Tibial nerve (tissue), 4 donors: ENCODE measurements at regions not wholly inside any gene's neighbourhood (a gene's known extent, or its start where the extent isn't known, plus 50 kb on each side); places are given as distances from the start of the nearest gene placed in this dataset.
A peak's percentile ranks its signal among the peaks of the same experiment; 100 is the strongest.

Experiments
- DNase-seq, 2 donors: peaks; one replicate each; pipeline ENCODE4 v3.0.0-alpha.2; 2019; ENCODE audit warnings: low spot score in 2 of 2
- H3K27ac ChIP-seq, 4 donors: fragments of 200-600 bp; sonication (generic) in 3 of 4; one replicate each; pipeline ENCODE4 v1.5.1; 2017 to 2019; ENCODE audit warnings: mild to moderate bottlenecking in 1 of 4
- H3K27me3 ChIP-seq, 2 donors: fragments of 200-600 bp; sonication (generic) in 1 of 2; one replicate each; pipeline versions ENCODE4 v1.5.1 to v1.6.0; 2017 to 2019
- H3K36me3 ChIP-seq, 3 donors: fragments of 200-600 bp; sonication (generic); one replicate each; pipeline ENCODE4 v1.5.1; 2018 to 2019
- H3K4me1 ChIP-seq, 4 donors: fragments of 200-600 bp; sonication (generic) in 3 of 4; one replicate each; pipeline ENCODE4 v1.5.1; 2017 to 2019
- H3K4me3 ChIP-seq, 4 donors: fragments of 200-600 bp; sonication (generic) in 3 of 4; one replicate each; pipeline ENCODE4 v1.5.1; 2017 to 2019; ENCODE audit warnings: mild to moderate bottlenecking in 1 of 4, moderate library complexity in 1 of 4
- H3K9me3 ChIP-seq, 4 donors: fragments of 200-600 bp; sonication (generic) in 3 of 4; one replicate each; pipeline ENCODE4 v1.5.1; 2017 to 2019
- CTCF ChIP-seq, 5 experiments: fragments of 200-600 bp in 3 of 5; fragments of 450-650 bp in 2 of 5; sonication (generic) in 3 of 5; IDR thresholded peaks; one replicate each; pipeline ENCODE4 v1.5.1; 2016 to 2019; ENCODE audit warnings: antibody characterized with exemption in 5 of 5, mild to moderate bottlenecking in 3 of 5, moderate library complexity in 2 of 5
- EP300 ChIP-seq, 2 donors: sonication (generic); formaldehyde crosslinking; IDR thresholded peaks; one replicate each; pipeline ENCODE4 v1.6.1; 2017; ENCODE audit warnings: antibody characterized with exemption in 2 of 2, mild to moderate bottlenecking in 1 of 2
- POLR2A ChIP-seq, 2 donors: fragments of 450-650 bp; IDR thresholded peaks; one replicate each; pipeline ENCODE4 v1.6.1; 2017; ENCODE audit warnings: antibody characterized with exemption in 2 of 2, mild to moderate bottlenecking in 2 of 2, moderate library complexity in 2 of 2
- WGBS, 2 donors: methylation state at CpG; one replicate each; pipeline ENCODE4 v1.1.5; 2018; 5-methylcytosine and 5-hydroxymethylcytosine counted together

DNA sequence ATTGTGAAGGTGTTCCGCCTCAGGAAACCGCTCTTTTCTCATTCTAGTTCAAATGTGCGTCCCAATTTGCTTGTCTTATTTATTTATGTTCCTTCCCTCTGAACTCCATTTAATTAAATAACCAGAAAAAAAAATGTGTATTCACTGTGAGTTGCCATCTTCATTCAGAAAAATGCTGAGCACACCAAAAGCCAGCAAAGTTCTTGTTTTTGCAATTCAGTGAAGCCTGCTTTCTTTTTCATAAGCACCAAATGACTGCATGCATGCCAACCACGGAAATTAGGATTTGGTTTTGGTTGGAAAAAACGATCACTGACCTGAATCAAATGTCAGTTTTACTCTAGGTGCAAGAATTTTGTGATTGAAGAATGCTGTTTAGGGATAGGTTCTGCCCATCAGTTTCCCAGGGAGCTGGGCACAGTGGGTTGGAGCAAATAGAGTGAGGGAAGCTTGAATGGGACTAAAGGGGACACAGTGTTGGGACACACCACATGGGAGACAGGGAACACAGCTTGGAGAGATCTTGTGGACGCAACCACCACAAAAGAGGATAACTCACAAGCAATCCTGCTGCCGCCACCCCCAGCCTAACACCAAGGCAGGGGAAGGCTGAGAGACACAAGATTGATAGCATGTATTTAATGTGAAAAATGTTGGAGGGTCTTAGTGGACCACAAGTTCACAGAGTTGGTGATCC, 183.4 kb upstream of the GALNT2 start:
- peaks cover 0 to 9% (median 0%) of the 10 kb centered on the region in 4 donors for H3K9me3 ChIP-seq
- no peak for DNase-seq

DNA sequence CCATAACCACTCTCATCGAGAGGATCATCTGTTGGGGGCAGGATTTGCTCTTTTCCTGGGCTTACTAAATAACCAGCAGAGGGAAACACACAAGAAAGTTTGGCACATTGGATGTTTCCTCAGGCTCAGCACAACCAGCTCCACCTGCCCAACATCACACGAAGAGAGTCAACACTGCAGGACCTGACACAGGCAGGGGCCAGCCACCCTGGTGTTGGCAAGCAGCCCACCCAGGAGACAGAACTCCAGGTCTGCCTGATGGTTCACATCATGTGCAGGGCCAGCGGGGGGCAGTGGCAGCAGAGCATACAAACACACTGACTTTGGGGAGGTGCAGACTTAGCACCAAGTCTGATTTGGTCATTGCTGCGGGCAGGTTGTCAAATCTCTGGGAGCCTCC, 182.3 kb upstream of the GALNT2 start:
- 72 to 89% methylated on average over 4 of the region's 4 CpGs for WGBS, 2 donors
- H3K9me3 ChIP-seq, result peaks cover 0 to 9% (median 0%) of the 10 kb centered on the region in 4 donors
- no peak overlapping the region for H3K27ac ChIP-seq
- no peaks in the 10 kb centered on the region for H3K36me3 ChIP-seq
- no peak for TF ChIP-seq CTCF (IDR thresholded peaks at IDR 0.05)
- TF ChIP-seq POLR2A (IDR thresholded peaks at IDR 0.05), result no peak
- no peak for TF ChIP-seq EP300 (IDR thresholded peaks at IDR 0.05)
- DNase-seq, result no peak
- H3K4me1 ChIP-seq, result no peaks in the 10 kb centered on the region
- no peaks in the 10 kb centered on the region for H3K27me3 ChIP-seq
- no peak overlapping the region for H3K4me3 ChIP-seq

More for the DNA sequence above, 183.4 kb upstream of the GALNT2 start:
- no peak for TF ChIP-seq POLR2A (IDR thresholded peaks at IDR 0.05)
- Histone ChIP-seq H3K4me3 (no peak overlapping the region), H3K4me1 (no peaks in the 10 kb centered on the region), H3K27me3 (no peaks in the 10 kb centered on the region), H3K27ac (no peak overlapping the region), H3K36me3 (no peaks in the 10 kb centered on the region)
- WGBS, 2 donors, result 79 to 81% methylated on average over 7 of the region's 7 CpGs

DNA sequence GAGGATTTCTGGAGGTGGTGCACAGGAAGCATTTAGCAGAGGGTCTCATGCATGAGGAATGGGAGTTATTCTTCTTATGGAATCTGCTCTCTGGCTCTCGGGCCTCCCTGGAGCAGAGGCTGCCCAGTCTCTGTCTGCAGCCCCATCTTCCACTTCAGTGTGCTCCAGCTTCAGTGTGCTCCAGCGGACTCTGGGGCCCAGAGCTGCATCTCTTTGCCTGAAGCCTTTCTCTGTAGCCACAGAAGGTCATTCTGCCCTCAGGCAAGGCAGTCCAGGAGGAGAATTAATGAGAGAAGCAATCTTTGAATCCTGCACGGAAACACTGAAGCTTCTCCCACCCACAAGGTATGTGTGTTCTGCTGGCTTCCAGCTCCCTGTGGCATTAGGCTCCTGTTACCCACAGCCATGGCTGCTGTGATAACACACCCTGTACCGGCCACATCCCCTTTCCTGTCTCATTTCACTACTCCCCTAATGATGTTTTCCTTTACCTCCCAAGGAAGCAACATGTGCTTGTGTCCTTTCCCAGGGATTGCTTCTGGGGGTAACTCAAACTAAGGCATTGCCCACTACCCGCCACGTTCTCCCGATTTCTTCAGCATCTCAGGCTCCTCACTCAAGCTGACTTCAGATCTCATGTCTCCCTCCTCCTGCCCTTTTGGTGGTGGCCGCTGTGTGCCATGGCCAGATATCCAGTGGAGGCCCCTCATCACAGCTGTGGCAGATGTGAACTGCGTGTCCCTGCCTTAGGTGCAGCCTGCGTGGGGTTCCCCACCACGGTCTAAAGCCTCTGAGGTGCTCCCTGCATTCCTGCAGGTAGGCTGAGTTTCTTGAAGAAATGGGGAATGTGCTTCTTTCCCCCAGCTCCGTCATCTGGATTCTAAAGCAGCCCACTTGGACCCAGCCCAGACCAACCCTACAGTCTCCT, 181.2 kb upstream of the GALNT2 start:
- H3K27me3 ChIP-seq, result no peaks in the 10 kb centered on the region
- WGBS, 2 donors, result 78 to 81% methylated on average over 12 of the region's 12 CpGs
- no peak overlapping the region for H3K4me3 ChIP-seq
- DNase-seq, result peak in 1 of 2 donors; percentile 2
- H3K27ac ChIP-seq, result no peak overlapping the region
- H3K4me1 ChIP-seq, result no peaks in the 10 kb centered on the region
- TF ChIP-seq CTCF (IDR thresholded peaks at IDR 0.05) (no peak), EP300 (IDR thresholded peaks at IDR 0.05) (no peak), POLR2A (IDR thresholded peaks at IDR 0.05) (no peak)
- no peaks in the 10 kb centered on the region for H3K36me3 ChIP-seq
- H3K9me3 ChIP-seq, result peaks cover 0 to 15% (median 0%) of the 10 kb centered on the region in 4 donors

DNA sequence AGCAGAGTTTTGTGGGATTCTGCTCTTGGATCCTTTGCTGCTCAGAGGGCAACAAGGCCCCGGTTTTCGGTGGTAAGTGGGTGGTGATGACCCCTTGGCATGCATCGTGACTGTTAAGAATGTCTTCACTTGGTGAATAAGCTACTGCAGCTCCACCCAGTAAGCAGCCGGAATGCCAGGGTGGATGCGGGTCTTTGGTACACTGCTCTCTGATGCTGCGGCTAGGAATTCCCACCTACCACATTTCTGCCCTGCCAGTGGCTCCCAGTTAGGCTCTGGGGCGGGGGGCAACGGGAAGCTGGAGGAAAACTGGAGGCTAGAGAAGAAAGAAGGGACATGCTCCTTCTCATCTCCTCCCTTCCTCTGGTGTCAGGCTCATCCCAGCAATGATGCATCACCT, 180.4 kb upstream of the GALNT2 start:
- TF ChIP-seq EP300 (IDR thresholded peaks at IDR 0.05) (no peak), POLR2A (IDR thresholded peaks at IDR 0.05) (no peak), CTCF (IDR thresholded peaks at IDR 0.05) (no peak)
- peak in 1 of 2 donors; percentile 0 for DNase-seq
- Histone ChIP-seq H3K4me3 (no peak overlapping the region), H3K4me1 (no peaks in the 10 kb centered on the region), H3K27ac (no peak overlapping the region), H3K27me3 (no peaks in the 10 kb centered on the region), H3K36me3 (no peaks in the 10 kb centered on the region), H3K9me3 (peaks cover 0 to 15% (median 0%) of the 10 kb centered on the region in 4 donors)
- WGBS, 2 donors, result 92 to 96% methylated on average over 8 of the region's 8 CpGs

GRCh38 chr1:229887043-229887822, 179.8 kb upstream of the GALNT2 start:
- DNase-seq, result peak in 1 of 2 donors; percentile 3
- Histone ChIP-seq H3K27ac (no peak overlapping the region), H3K4me1 (no peaks in the 10 kb centered on the region), H3K9me3 (peaks cover 0 to 15% (median 0%) of the 10 kb centered on the region in 4 donors), H3K36me3 (no peaks in the 10 kb centered on the region), H3K27me3 (no peaks in the 10 kb centered on the region), H3K4me3 (no peak overlapping the region)
- TF ChIP-seq CTCF (IDR thresholded peaks at IDR 0.05) (no peak), EP300 (IDR thresholded peaks at IDR 0.05) (no peak), POLR2A (IDR thresholded peaks at IDR 0.05) (no peak)
- WGBS, 2 donors, result 86 to 92% methylated on average over 3 of the region's 3 CpGs
